ENCODE measurements at regions not wholly inside any gene's neighbourhood (a gene's known extent, or its start where the extent isn't known, plus 50 kb on each side); places are given as distances from the start of the nearest gene placed in this dataset.

DNA sequence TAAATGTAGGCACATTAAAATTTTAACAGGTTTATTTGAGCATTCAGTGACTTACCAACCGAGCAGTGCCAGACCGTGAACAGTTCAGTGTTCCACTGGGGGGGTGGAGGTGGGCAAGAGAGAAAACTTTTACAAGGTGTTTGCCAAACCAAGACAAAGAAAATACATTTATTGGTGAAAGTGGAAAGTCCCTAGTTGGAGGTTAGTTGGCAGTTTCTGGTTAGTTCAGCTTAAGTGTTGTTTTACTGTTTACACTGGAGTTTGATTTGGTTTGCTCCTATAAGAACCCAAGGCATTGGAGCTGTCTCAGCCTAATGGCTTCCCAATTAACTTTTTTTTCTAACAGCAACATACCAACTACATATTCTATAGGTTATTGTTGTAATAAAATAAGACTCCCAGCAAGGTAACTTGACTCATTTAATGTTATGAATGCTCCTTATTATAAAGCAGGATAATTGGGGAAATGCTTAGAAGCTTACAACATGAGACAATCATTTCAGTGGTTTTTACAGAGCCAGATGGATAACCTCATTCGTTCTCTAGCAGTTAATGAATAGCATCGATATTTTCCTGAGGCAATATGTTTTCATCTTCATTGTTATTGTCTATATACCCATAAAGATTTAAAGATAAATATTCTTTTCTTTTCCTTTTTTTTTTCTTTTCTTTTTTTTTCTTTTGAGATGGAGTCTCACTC, 115.8 kb downstream of the ETNK1 start:
- no peak for ATAC-seq
- DNase-seq, result no peak
- intact Hi-C loops (cut with DNase I), result no loop called here

- intact Hi-C loops (cut with DNase I), result no loop called here
- no peak for DNase-seq
- ATAC-seq, result no peak
These were observed 118.7 kb downstream of the ETNK1 start for GRCh38 chr12:22743700-22744099.

DNA sequence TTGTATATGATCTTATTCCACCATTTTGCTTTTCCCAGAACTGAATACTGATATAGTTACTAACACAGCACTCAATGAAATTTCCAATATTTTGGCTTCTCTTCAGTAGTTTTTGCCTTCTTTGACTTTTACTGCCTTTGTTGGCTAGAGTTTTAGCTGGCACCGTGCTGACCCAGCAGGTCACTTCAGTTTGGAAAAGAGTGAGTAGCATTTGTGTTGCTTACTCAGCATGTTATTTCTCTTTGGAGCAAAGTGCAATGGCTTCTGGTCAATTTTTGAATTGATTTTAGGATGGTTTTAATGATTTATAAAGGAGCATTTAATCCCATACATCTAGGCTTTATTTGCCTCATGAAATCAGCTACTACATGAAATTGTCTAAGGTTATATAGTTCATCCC, 119.2 kb downstream of the ETNK1 start:
- intact Hi-C loops (cut with DNase I), result no loop called here
- ATAC-seq (no peak), DNase-seq (no peak)

DNA sequence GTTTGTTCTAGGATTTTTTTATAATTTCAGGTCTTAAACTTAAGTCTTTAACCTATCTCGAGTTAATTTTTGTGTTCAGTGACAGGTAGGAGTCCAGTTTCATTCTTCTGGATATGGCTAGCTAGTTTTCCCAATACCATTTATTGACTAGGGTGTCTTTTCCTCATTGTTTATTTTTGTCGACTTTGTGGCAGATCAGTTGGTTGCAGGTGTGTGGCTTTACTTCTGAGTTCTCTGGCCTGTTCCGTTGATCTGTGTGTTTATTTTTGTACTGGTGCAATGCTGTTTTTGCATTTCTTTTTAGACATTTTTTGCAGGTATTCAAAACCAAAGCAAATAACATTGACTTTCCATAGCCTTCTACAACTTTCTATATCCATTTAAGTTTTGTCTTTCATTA, 121.7 kb downstream of the ETNK1 start:
- DNase-seq (no peak), ATAC-seq (no peak)
- intact Hi-C loops (cut with DNase I), result no loop called here

GRCh38 chr12:22755629-22756028, 130.7 kb downstream of the ETNK1 start:
- intact Hi-C loops (cut with DNase I), result no loop called here
- DNase-seq, result no peak
- ATAC-seq, result peak in 1 of 2 donors; percentile 33

GRCh38 chr12:22759769-22760674, 135.1 kb downstream of the ETNK1 start:
- ATAC-seq (peak in 1 of 2 donors; percentile 27), DNase-seq (no peak)
- intact Hi-C loops (cut with DNase I), result no loop called here

DNA sequence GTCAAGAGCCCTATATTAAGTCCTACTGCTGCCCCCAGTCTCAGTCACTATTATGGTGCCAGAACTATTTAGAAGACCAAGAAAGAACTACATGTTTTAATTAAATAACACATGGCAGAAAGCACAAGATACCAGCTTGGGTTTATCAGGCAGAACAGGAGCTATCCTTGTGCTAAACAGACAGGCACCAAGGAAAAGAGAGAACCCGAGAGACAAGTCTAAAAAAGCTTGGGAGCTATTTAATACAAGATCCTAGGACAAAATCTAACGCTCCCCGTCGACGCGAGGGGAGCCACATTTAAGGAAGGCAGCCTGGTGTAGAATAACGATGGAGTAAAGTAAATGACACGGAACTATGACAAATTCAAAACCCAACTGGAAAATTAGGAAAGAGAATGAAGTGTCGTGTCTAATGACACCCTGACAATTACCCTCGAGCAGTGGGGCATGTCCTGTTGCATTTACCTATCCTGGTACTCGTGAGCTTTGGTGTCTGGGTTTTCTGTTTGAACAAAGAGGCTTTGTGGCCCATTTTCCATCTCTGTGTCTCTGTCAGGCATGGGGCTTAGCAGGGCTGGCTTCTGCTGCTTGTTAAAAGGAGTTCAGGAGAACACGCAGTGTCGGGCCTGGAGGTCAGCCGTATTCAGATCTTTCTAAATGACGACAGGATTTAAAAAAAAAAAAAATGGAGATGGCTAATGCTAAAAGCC, 140.6 kb downstream of the ETNK1 start:
- intact Hi-C loops (cut with DNase I), result no loop called here
- DNase-seq (no peak), ATAC-seq (no peak)

DNA sequence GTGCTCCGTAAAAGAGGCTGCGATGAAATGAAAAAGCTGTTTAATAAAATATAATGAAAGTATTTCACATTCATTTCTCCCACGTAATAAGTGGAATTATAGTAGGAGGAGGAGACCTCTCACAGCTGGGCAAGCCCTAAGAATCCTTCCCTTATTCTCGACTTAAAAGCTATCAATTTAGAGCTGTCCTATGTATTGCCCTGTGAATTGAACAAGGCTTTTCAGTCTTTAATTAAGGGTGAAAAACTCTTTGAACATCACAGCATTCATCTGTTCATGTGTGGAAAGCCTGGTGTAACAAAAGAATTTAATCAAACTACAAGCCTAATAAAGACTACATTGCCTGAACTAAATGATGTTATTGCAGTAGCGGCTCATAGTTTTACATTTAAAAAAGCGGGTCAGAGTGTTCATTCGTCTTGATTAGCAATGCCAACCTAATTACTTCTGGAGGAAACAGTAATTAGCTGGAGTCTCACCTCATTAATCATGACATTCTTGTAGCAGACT, 142.0 kb downstream of the ETNK1 start:
- ATAC-seq (no peak), DNase-seq (no peak)
- intact Hi-C loops (cut with DNase I), result no loop called here

DNA sequence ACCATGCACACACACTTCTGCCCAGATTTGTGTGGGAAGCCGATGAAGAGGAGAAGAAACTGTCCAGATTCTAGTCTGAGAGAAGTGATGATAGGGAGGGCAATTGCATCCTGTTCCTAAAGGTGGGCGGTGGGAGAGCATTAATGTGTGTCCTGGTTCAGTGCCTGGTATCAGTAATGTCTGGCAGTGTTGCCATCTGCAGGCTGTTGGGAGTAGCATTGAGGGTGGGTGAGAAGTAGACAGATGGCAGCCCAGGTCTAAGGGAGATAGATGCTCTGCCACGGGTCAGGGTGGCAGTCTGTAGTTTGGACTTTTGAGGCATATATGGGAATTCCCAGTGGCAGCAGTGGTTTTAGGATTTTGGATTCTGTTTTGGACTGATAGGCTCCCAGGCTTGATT, 156.4 kb downstream of the ETNK1 start:
- intact Hi-C loops (cut with DNase I), result no loop called here
- DNase-seq, result no peak
- no peak for ATAC-seq

DNA sequence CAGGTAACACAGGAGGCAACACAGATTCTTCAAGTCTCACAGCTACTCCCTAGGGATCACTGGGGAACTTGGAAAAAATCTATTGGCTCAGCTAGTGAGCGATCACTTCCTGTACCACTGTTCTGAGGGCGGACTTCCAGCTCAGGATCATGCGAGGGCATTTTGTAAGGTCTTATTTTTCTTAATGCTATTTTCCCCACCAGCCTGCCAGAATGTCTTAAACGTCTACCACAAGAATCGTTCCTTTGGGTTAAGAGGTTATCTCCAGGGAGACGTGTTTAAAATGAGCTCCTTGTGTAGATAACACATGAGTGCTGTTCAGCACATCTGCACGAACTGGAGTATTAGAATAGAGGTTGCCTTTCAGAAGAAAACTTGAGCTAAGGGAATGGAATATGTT, 162.6 kb downstream of the ETNK1 start:
- intact Hi-C loops (cut with DNase I), result no loop called here
- DNase-seq, result peak; percentile 22
- peak in 1 of 2 donors; percentile 19 for ATAC-seq

GRCh38 chr12:22788913-22789312, 163.9 kb downstream of the ETNK1 start:
- ATAC-seq (no peak), DNase-seq (no peak)
- intact Hi-C loops (cut with DNase I), result no loop called here

DNA sequence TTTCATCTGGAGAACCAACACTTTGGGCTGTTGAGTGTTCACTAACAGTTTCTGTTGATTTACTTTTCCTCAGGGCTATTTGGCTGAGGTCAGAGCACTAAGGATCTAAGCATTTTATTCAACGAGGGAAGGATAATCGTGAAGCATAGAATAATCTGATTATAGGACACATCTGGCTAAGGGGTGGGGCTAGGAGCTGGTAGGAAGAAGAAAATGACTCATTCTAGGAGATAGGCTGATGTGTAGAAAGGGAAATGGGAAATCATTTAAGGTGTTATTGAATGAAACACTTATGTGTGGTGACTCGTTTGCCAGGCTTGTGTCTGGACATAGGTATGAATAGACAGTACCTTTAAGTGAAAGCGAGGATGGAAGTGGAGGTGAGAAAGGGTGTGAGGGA, 167.2 kb downstream of the ETNK1 start:
- no peak for ATAC-seq
- no peak for DNase-seq
- intact Hi-C loops (cut with DNase I), result no loop called here

- intact Hi-C loops (cut with DNase I), result no loop called here
- DNase-seq (no peak), ATAC-seq (no peak)
These were observed 169.0 kb downstream of the ETNK1 start for GRCh38 chr12:22794017-22794416.

- intact Hi-C loops (cut with DNase I), result no loop called here
- DNase-seq (no peak), ATAC-seq (no peak)
These were observed 172.1 kb downstream of the ETNK1 start for GRCh38 chr12:22796941-22797630.

DNA sequence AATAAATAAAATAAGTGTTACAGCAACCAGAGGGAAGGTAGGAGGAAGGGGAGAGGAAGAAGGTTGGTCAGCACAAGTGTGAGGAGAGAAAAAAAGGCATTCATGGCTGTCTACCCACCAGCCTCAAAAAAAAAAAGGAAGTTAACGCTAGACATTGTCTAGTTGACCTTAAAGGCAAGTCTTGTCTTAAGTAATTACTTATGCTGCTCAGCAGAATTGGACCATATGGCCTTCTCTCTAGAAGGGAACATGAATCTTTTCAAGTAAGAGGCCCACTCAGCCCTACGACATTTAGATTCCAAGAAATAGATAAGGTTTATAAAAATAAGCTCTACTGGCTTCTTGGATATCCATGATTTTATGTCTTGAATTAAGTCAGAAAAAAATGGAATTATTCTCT, 172.7 kb downstream of the ETNK1 start:
- ATAC-seq, result no peak
- no peak for DNase-seq
- intact Hi-C loops (cut with DNase I), result no loop called here

GRCh38 chr12:22798116-22798515, 173.1 kb downstream of the ETNK1 start:
- DNase-seq (no peak), ATAC-seq (no peak)
- intact Hi-C loops (cut with DNase I), result no loop called here

DNA sequence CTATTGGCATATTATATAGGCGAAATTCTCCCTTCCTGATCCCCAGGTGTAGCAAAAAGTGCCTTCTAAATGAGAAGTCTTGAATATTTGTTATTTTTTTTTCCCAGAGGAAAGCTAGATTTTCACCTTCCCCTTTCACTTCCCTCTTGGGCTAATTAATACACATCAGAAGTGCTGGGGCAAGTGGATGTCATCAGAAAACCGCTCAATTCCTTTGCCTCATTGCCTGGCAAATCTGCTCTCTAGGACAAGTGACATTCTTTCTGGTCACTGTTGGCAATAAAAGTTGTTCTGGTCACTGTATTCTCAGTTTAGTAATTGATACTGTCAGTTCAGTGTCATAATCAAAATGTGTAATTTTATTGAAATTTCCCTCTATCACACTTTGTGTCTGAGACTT, 174.5 kb downstream of the ETNK1 start:
- DNase-seq (no peak), ATAC-seq (no peak)
- intact Hi-C loops (cut with DNase I), result no loop called here

- peak in 1 of 2 donors; percentile 54 for ATAC-seq
- DNase-seq, result no peak
- intact Hi-C loops (cut with DNase I), result no loop called here
These were observed 175.4 kb downstream of the ETNK1 start for GRCh38 chr12:22800332-22800731.

GRCh38 chr12:22802883-22803630, 178.1 kb downstream of the ETNK1 start:
- intact Hi-C loops (cut with DNase I), result no loop called here
- DNase-seq, result no peak
- ATAC-seq, result no peak

Measured in left cardiac atrium (tissue), 4 donors.